Tibial nerve (tissue), 4 donors: ENCODE measurements at regions not wholly inside any gene's neighbourhood (a gene's known extent, or its start where the extent isn't known, plus 50 kb on each side); places are given as distances from the start of the nearest gene placed in this dataset.

Experiments
- CTCF ChIP-seq, 5 experiments: fragments of 200-600 bp in 3 of 5; fragments of 450-650 bp in 2 of 5; sonication (generic) in 3 of 5; IDR thresholded peaks; one replicate each; pipeline ENCODE4 v1.5.1; 2016 to 2019; ENCODE audit warnings: antibody characterized with exemption in 5 of 5, mild to moderate bottlenecking in 3 of 5, moderate library complexity in 2 of 5
- EP300 ChIP-seq, 2 donors: sonication (generic); formaldehyde crosslinking; IDR thresholded peaks; one replicate each; pipeline ENCODE4 v1.6.1; 2017; ENCODE audit warnings: antibody characterized with exemption in 2 of 2, mild to moderate bottlenecking in 1 of 2
- POLR2A ChIP-seq, 2 donors: fragments of 450-650 bp; IDR thresholded peaks; one replicate each; pipeline ENCODE4 v1.6.1; 2017; ENCODE audit warnings: antibody characterized with exemption in 2 of 2, mild to moderate bottlenecking in 2 of 2, moderate library complexity in 2 of 2

GRCh38 chr4:38559374-38559773 is 104.6 kb upstream of the KLF3 start:
- TF ChIP-seq CTCF (IDR thresholded peaks at IDR 0.05): no peak
- TF ChIP-seq POLR2A (IDR thresholded peaks at IDR 0.05): no peak
- TF ChIP-seq EP300 (IDR thresholded peaks at IDR 0.05): no peak
